Endothelial cell of umbilical vein (primary cell): ENCODE measurements at regions not wholly inside any gene's neighbourhood (a gene's known extent, or its start where the extent isn't known, plus 50 kb on each side); places are given as distances from the start of the nearest gene placed in this dataset.

ENCODE experiments used
- BruUV-seq: library from RNA; stranded (reverse); fragments of 400-500 nt; replicated peaks from 2 replicates; lab custom pipeline; 2021; lab: Mats Ljungman, UMichigan
- CTCF ChIA-PET: fragments of 300-600, 350-600 bp; sonication (Branson Sonifier 250); formaldehyde crosslinking; loops from one replicate; lab custom pipeline; 2021; ENCODE audit warnings: antibody characterized with exemption, inconsistent platforms; lab: Charles Lee
- POLR2A ChIA-PET: fragments of 300-600, 350-600 bp; sonication (Branson Sonifier 250); formaldehyde crosslinking; loops from one replicate; lab custom pipeline; 2021; ENCODE audit warnings: antibody characterized with exemption, inconsistent platforms; lab: Charles Lee
- DNase-seq: peaks from one replicate; pipeline ENCODE4 v3.0.0-alpha.2; 2011; ENCODE audit warnings: low read depth, low spot score
- FAIRE-seq: peaks from 2 replicates; lab custom pipeline; 2011; peaks lifted over from hg19 to GRCh38; lab: Jason Lieb, UNC
- H2AFZ ChIP-seq: 2 replicates; pipeline ENCODE4 v1.6.0; 2012; ENCODE audit warnings: low read depth, low read length, control low read depth, inconsistent platforms
- H3K27ac ChIP-seq: 2 replicates; pipeline ENCODE4 v1.5.1; 2011; ENCODE audit warnings: low read depth, mild to moderate bottlenecking, control low read depth, low read length, moderate library complexity; ENCODE audit not compliant: insufficient read depth
- H3K27me3 ChIP-seq, 2 experiments: 2 replicates each; pipeline versions ENCODE4 v1.6.0 to v1.6.1; 2011; ENCODE audit warnings: low read length in 2 of 2, mixed read lengths in 1 of 2; ENCODE audit not compliant: control insufficient read depth in 2 of 2, insufficient read depth in 2 of 2
- H3K36me3 ChIP-seq, 2 experiments: 2 replicates in 1 of 2; 3 replicates in 1 of 2; pipeline ENCODE4 v1.5.1; 2011; ENCODE audit warnings: low read length in 2 of 2, mild to moderate bottlenecking in 1 of 2, moderate library complexity in 1 of 2; ENCODE audit not compliant: control insufficient read depth in 2 of 2, insufficient read depth in 2 of 2; ENCODE audit errors: extremely low read depth in 1 of 2
- H3K4me1 ChIP-seq: 3 replicates; pipeline ENCODE4 v1.5.1; 2011; ENCODE audit warnings: mild to moderate bottlenecking, low read length; ENCODE audit not compliant: control insufficient read depth, insufficient read depth; ENCODE audit errors: extremely low read depth
- H3K4me2 ChIP-seq: 2 replicates; pipeline ENCODE4 v1.6.1; 2011; ENCODE audit warnings: low read length, control low read depth, mixed read lengths; ENCODE audit not compliant: insufficient read depth
- H3K4me3 ChIP-seq, 3 experiments: fragments of 200-600 bp in 1 of 3; sonication (generic), shearing (Covaris generic) in 1 of 3; replicated peaks in 1 of 3; 2 replicates each; pipeline ENCODE4 v1.5.1; 2011 to 2016; ENCODE audit warnings: control low read depth in 3 of 3, low read length in 3 of 3, mild to moderate bottlenecking in 2 of 3, inconsistent platforms in 1 of 3, low read depth in 1 of 3, moderate library complexity in 1 of 3; ENCODE audit not compliant: insufficient read depth in 1 of 3
- H3K79me2 ChIP-seq: 2 replicates; pipeline ENCODE4 v1.6.0; 2012; ENCODE audit warnings: low read length, inconsistent platforms; ENCODE audit not compliant: control insufficient read depth, insufficient read depth
- H3K9ac ChIP-seq: replicated peaks from 2 replicates; pipeline ENCODE3; 2011; ENCODE audit warnings: low read length, control low read depth; ENCODE audit not compliant: insufficient read depth; ENCODE audit errors: extremely low read depth
- H3K9me1 ChIP-seq: replicated peaks from 3 replicates; pipeline ENCODE4 v1.6.0; 2011; ENCODE audit warnings: mild to moderate bottlenecking, low read length; ENCODE audit not compliant: control insufficient read depth, insufficient read depth; ENCODE audit errors: extremely low read depth
- H3K9me3 ChIP-seq: replicated peaks from 2 replicates; pipeline ENCODE4 v1.5.1; 2012; ENCODE audit warnings: low read length, inconsistent platforms; ENCODE audit not compliant: control insufficient read depth, insufficient read depth
- H4K20me1 ChIP-seq: replicated peaks from 2 replicates; pipeline ENCODE3; 2011; ENCODE audit warnings: mild to moderate bottlenecking, low read length; ENCODE audit not compliant: control insufficient read depth, insufficient read depth; ENCODE audit errors: extremely low read depth
- CTCF ChIP-seq, 2 donors: IDR thresholded peaks; 1 replicate in 1 of 2; 2 replicates in 1 of 2; pipeline ENCODE4 v1.5.1; 2011; ENCODE audit warnings: low read length in 2 of 2, mild to moderate bottlenecking in 2 of 2, moderate library complexity in 2 of 2, control low read depth in 1 of 2, inconsistent platforms in 1 of 2, low read depth in 1 of 2; ENCODE audit not compliant: insufficient read depth in 1 of 2; ENCODE audit errors: extremely low read depth in 1 of 2
- EZH2 ChIP-seq: IDR thresholded peaks from 2 replicates; pipeline ENCODE4 v1.6.1; 2012; ENCODE audit warnings: borderline replicate concordance, low read depth, mild to moderate bottlenecking, moderate library complexity, low read length, inconsistent platforms; ENCODE audit not compliant: severe bottlenecking
- FOS ChIP-seq: IDR thresholded peaks from 2 replicates; pipeline ENCODE4 v1.6.1; 2011; ENCODE audit warnings: mild to moderate bottlenecking, low read length, moderate library complexity, borderline replicate concordance; ENCODE audit not compliant: insufficient read depth
- GATA2 ChIP-seq: IDR thresholded peaks from 2 replicates; pipeline ENCODE4 v1.7.0; 2011; ENCODE audit warnings: low read depth, mild to moderate bottlenecking, moderate library complexity, mixed read lengths, low read length; ENCODE audit not compliant: insufficient read length, insufficient read depth
- JUN ChIP-seq: IDR thresholded peaks from 2 replicates; pipeline ENCODE4 v1.6.1; 2011; ENCODE audit warnings: borderline replicate concordance, low read depth; ENCODE audit not compliant: insufficient read length, insufficient read depth
- MAX ChIP-seq: IDR thresholded peaks from 2 replicates; pipeline ENCODE4 v1.6.1; 2011; ENCODE audit not compliant: insufficient read depth, insufficient read length
- MYC ChIP-seq: IDR thresholded peaks from one replicate; pipeline ENCODE4 v1.6.1; 2011; ENCODE audit warnings: mild to moderate bottlenecking, low read depth, low read length
- POLR2A ChIP-seq: IDR thresholded peaks from 2 replicates; pipeline ENCODE4 v1.6.1; 2012; ENCODE audit warnings: low read depth, mild to moderate bottlenecking, control low read depth, low read length
- POLR2AphosphoS5 ChIP-seq: IDR thresholded peaks from 2 replicates; pipeline ENCODE4 v1.6.1; 2012; ENCODE audit warnings: low read depth, mild to moderate bottlenecking, control low read depth, low read length, moderate library complexity; ENCODE audit not compliant: insufficient read depth
- dilution Hi-C: fragments of 300-500 bp; cut with MboI; formaldehyde crosslinking; loops from one replicate; pipeline ENCODE4 v1.15.0; 2019; ENCODE audit warnings: low sequenced_read_pairs; ENCODE audit not compliant: extremely low pct_ligation_motif_present
- intact Hi-C: fragments of 100-400 bp; cut with micrococcal nuclease; formaldehyde crosslinking; loops from one replicate; pipeline ENCODE4 v1.10.0; 2022

GRCh38 chr2:9703701-9704221, 73.0 kb upstream of the YWHAQ start:
- Histone ChIP-seq H3K79me2 (no peaks in the 10 kb centered on the region), H3K27ac (no peak overlapping the region), H3K9ac (no peak overlapping the region), H4K20me1 (no peaks in the 10 kb centered on the region), H2AFZ (no peak overlapping the region), H3K27me3 (peaks cover 0 to 3% of the 10 kb centered on the region in 2 experiments), H3K4me2 (no peak overlapping the region), H3K4me3 (no peak overlapping the region), H3K9me3 (no peaks in the 10 kb centered on the region), H3K36me3 (no peaks in the 10 kb centered on the region), H3K4me1 (peaks cover 7% of the 10 kb centered on the region), H3K9me1 (no peaks in the 10 kb centered on the region)
- intact Hi-C loops = loop anchor here (2.0 kb wide), 1 partner anchor 29 kb away; no protein-coding TSS in a partner anchor
- ChIA-PET CTCF (interaction anchor here (1.0 to 1.8 kb wide), 4 partner anchors 9 to 67 kb away, joined by 3 to 7 read pairs (median 4); no protein-coding TSS in a partner anchor), POLR2A (no interaction called here)
- dilution Hi-C loops = no loop called here
- TF ChIP-seq CTCF (IDR thresholded peaks at IDR 0.05; ENCODE audit: extremely low read depth in 1 of 2, insufficient read depth in 1 of 2, low read depth in 1 of 2, low read length in 2 of 2) = no peak
- TF ChIP-seq FOS = peak; percentile 50
- peak; percentile 21 for TF ChIP-seq GATA2
- peak; percentile 43 for FAIRE-seq
- DNase-seq = peak; percentile 56
- BruUV-seq = no TSS peak

- no peak overlapping the region for H3K27ac ChIP-seq
- no peak for DNase-seq
- no peak for FAIRE-seq
- POLR2A ChIA-PET = no interaction called here
- no peaks in the 10 kb centered on the region for H3K9me3 ChIP-seq
- CTCF ChIA-PET = interaction anchor here (1.8 kb wide), 1 partner anchor 66 kb away, joined by 7 read pairs; no protein-coding TSS in a partner anchor
- H3K79me2 ChIP-seq = no peaks in the 10 kb centered on the region
- no peak overlapping the region for H2AFZ ChIP-seq
- no TSS peak for BruUV-seq
- H3K36me3 ChIP-seq = no peaks in the 10 kb centered on the region
- peaks cover 0 to 3% of the 10 kb centered on the region in 2 experiments for H3K27me3 ChIP-seq
- H4K20me1 ChIP-seq = no peaks in the 10 kb centered on the region
- no peak overlapping the region for H3K9ac ChIP-seq
- TF ChIP-seq POLR2A (no peak), GATA2 (no peak), POLR2AphosphoS5 (no peak), FOS (no peak), MYC (no peak), MAX (no peak), EZH2 (no peak), JUN (no peak), CTCF (IDR thresholded peaks at IDR 0.05; ENCODE audit: extremely low read depth in 1 of 2, insufficient read depth in 1 of 2, low read depth in 1 of 2, low read length in 2 of 2) (no peak)
- intact Hi-C loops (no loop called here), dilution Hi-C loops (no loop called here)
- H3K4me1 ChIP-seq = peaks cover 7% of the 10 kb centered on the region
- H3K4me3 ChIP-seq = no peak overlapping the region
- H3K9me1 ChIP-seq = no peaks in the 10 kb centered on the region
- H3K4me2 ChIP-seq = no peak overlapping the region
Observed at GRCh38 chr2:9704600-9704999, 73.8 kb upstream of the YWHAQ start.
